HG02798 (cell line): ENCODE measurements at regions not wholly inside any gene's neighbourhood (a gene's known extent, or its start where the extent isn't known, plus 50 kb on each side); places are given as distances from the start of the nearest gene placed in this dataset.

Experiments
- ATAC-seq: cut with Tn5 transposase; IDR thresholded peaks from one replicate; pipeline ENCODE4 v1.9.1; 2021; ENCODE audit warnings: mild to moderate bottlenecking; ENCODE audit not compliant: unreplicated experiment, poor library complexity

DNA sequence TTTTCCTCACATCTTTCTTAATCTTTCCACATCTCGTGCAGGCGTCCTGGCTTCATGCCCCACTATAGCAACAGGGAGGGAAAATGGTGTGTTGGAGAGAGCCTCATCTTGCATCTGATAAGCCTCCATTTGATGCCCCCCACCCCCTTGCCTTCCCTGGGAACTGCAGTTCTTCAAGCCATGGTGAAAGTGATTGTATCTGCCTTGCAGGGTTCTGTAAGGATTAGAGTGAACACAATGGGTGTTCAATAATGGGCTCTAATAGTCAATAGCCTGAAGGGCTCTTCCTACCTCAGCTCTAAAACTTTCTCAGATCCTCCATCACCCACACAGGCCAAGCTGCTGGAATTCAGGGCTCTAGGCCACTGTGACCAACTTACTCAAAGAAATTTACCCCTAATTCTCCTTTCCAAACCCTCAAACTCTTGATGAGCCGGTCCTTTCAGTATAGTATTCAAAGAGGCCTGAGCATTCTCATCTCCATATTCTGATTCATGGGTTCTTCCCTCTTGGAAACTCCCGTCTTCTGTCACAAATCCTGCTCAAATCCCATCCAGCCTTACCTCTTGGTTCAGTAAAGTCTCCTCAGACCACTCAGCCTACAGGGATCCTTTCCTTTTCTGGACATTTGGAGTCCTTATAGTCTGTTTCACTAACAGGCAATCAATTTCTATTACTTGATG, 128.3 kb upstream of the TRIM2 start:
- ATAC-seq, result no peak

DNA sequence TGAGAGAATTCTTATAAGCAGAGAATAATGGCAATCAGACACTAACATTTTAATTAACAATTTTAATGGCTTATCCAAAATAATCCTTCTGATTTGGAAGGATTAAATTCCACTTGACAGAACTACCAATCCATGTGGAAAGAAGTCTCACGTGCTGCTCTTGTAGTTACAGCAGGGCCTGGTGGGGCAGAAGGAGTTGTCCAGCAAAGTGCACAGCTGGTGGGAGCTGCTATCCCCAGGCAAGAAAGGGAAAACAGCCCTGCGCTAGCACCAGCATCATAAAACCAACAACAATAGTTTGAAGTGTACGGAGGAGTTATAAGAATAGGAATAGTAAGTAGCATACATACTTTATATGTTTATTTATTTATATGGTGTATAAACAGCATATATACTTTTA, 127.4 kb upstream of the TRIM2 start:
- no peak for ATAC-seq

DNA sequence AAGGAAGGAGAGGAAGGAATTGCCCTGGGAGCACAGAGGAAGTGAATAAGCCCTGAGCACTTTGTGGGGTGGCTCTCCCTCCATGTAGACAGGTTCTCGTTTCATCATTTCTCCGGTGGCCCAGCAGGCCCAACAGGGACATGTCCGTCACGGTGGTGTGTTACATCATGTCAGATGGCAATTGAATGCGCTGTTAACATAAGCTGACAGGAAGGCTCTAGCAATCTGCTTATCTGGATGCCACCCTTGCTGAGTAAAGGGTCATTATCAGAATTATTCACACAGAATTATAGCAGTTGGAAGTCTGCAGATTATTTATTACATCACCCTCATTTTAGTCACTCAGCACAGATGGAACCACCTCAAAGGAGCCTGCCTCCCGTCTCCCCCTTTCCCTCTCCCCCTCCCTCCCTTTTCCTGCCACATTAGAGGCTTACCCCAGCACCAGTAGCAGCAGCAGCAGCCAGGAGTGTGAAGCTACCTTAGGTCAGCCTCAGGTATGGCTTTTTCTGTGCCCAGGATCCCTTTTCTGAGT, 124.3 kb upstream of the TRIM2 start:
- no peak for ATAC-seq

DNA sequence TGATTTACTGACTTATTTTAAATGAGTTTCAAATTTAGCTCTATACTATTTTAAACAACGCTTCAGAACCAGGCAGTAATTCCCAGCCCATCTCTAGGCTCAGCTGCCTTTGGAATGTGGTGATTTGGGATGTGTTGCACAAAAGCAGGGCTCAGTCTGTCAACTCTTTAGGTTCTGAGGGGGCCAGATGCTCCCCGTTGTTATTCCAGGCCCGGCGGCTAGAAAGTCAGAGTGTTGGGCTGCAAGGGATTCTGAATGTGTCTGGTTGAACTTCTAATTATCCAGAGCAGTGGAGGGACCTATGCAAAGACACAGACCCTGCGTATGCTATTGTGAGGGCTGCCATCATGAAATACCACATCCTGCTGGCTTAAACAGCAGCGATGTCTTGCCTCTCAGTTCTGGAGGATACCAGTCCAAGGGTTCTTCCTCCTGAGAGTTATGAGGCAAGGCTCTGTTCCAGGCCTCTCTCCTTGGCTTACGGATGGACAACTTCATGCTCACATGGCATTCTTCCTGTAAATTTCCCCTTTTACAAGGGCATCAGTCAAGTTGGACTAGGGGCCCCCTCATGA, 123.2 kb upstream of the TRIM2 start:
- ATAC-seq, result no peak

DNA sequence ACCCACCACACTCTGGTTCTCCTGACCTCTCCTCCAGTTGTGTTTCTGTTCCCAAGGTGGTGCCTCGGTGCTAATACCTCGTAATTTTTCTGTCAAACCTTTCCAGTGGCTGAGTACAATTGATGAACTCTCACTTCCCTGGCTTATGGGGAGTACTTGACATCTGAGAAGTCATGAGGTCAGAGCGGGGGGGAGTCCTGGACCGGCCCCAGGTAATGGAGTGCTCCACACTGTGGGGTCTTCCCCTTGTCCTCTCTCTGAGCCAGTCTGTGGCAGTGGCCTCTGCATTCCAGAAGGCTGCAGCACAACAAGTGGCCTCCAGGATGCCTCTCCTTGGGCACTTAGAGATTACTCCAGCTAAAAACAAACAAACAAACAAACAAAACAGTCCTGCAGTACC, 122.5 kb upstream of the TRIM2 start:
- no peak for ATAC-seq

DNA sequence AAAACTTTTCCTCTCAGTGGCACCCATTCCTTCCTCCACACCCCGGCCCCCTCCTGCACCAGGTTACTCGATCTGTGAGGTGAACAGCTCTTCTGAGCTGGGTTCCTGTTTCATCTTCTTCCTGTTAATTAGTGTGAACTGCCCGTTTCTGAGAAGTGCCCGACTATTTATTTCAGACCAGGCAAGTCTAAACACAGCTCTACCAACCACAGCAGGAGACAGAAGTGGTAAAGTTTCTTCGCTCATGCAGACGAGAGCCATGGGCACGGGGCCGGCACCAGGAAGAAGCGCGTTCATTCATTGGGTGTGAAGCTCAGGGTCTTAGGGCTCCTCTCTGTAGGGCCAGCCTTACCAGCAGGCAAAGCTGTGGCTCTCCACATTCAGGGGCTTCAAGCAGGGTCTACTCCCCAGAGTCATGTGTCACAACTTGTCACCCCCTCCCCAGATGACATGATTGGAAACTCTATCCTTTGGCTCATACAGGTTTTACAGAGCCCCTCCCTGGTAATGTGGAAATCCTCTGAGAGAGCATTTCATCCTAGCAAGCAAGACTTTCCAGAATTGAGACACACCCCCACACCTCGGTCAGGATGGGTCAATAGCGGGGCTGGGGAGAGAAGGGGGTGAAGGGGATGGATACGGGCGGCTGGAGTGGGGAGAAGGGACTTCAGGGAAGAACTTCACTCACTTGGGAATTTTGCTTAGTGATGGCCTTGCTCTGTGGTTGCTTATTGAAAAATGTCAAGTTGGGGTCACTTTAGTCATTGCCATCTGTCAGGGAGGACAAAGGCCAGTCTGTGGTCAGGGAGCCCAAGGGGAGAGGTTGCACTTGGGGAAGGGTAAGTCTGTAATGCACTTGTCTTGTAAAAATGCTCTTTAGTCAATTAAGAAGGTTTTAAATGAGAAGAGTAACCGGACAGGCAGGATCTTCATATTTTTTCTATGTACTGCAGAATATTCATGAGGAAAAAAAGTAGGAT, 121.6 kb upstream of the TRIM2 start:
- ATAC-seq, result no peak

DNA sequence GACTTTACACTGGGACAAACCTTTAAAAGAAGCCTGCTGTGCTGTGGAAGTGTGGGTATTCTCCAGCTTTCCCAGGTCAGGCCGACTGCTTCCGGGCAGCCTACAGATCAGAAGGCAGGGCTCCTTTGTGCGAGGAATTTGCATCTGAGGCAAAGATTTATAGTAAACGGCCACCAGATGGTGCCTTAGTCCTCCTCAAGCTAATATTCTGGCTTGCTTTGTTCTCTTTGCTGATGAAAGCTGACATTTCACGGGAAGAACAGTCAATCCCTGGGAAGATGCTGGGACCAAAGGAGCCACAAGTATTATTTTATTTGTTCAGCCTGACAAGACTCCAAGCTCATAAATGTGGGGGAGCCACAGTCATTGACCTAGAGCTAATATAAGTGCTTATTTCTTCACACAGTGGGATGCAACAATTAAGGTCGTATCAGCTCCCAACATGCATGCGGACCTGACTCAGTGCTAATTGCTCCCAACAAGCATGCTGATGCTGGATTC, 120.7 kb upstream of the TRIM2 start:
- peak; percentile 73 for ATAC-seq

DNA sequence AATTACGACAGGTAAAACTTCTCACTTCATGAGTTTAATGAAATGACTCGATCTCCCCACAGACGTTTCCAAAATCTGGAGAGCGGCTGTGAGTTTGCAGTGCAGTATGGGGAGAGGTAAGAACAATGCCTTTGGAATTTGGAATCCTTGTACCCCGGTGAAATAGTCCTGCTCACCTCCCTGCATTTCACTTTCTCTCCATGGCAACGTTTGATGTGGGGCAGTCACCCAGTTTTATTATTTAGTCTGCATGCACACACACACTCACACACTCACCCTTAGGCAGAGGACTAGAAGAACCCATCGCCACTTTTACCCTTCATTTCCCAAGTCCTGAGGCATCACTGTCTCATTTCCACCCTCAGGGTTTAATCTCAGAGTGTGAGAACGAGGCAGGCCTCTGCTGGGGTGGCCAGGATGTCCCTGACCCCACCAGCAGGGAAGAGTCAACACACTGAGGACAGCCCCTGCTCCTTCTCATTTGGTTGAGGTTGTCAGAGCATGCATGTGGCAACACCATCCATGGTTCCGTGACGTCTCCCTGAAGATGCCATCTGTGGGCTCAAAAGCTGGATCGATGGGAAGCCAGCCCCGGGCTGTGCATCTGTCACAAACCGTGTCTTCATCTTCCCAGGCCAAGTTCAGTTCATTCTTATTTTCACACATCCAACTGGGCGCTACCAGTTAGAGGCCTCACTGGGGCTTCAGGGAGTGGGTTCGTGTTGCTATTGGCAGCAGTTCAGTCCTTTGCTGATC, 119.8 kb upstream of the TRIM2 start:
- no peak for ATAC-seq

DNA sequence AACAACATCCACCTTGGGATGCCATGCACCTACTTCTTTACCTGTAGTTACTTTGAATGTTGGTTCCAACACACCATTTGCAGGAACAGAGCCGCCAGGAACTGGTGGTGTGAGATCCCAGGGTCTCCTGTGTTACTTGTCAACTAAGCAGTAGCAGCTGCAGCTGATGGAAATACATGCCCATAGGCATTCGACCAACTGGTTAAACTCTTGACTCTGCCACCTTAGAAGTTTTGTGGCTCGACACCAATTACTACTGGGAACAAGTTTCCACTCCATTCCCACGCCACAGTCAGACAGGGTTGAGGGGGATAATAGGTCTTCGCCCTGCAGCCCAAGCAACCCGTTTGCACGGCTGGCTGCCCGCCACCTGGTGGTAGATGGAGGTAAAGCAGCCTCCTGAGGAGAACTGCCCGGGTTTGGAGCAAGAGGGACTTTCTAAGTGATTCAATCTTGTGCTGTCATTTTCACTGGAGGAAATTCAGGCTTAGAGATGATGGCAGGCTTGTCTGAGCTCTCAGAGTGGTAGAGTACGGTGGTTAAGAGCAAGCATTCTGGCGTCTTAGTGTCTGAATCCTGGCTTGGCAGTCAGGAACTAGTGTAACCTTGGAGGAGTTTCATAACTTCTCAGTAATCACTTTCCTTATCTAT, 119.1 kb upstream of the TRIM2 start:
- ATAC-seq, result peak; percentile 70

DNA sequence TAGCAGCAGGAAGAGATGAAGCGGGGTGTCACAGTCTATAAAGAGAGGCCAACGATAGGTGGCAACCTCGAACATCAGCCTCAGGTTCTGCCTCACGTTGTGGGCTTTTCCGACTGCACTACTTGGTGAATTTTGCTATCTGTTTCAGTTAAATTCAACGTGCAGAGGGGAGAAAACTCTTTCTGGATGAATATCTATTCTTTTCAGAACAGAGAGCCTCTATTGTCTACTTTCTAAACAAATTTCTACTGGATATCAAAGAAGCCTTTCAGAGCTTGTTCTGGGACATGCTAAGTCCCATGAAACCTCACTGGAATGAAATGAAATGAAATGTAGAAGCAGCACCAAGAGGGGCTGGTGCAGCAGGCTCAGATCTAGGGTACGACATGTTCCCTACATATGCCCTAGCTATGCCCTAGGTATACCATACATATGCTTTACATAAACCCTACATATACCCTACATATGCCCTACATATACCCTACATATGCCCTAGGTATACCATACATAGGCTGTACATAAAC, 116.5 kb upstream of the TRIM2 start:
- ATAC-seq, result no peak

DNA sequence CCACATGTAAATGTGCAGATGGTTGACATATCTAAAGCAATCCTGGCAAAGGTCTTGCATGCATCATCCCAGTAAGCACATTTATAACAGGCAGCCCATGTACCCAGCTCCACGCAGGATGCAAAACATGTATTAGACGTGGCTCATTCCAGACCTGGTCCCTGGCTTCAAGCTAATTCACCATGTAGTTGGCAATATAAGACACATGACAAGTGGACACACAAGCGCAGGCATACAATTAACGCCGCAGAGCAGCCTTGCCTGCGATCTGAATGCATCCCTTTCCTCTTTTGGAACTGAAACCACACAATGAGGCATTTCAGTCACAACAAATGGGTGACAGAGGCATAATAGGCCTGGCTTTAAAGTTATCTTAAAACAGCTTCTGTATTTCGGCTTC, 114.5 kb upstream of the TRIM2 start:
- ATAC-seq, result no peak

DNA sequence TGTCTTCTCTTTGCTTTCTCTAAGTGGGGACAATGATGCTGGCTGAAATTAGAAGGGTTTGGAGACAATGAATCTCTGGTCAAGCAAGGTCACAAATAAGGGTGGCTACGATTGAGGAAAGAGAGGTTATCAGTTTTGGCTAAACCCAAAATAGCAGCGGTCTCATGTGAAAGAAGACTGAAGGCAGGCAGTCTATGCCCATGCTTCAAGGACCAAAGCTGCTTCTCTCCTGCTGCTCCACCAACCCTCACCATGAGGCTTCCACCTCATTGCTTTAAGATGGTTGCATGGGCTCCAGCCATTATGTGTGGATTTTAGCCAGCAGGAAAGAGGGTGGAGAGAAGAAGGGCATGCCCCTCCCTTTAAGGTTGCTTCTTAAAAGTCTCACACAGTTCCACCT, 114.1 kb upstream of the TRIM2 start:
- ATAC-seq, result no peak

DNA sequence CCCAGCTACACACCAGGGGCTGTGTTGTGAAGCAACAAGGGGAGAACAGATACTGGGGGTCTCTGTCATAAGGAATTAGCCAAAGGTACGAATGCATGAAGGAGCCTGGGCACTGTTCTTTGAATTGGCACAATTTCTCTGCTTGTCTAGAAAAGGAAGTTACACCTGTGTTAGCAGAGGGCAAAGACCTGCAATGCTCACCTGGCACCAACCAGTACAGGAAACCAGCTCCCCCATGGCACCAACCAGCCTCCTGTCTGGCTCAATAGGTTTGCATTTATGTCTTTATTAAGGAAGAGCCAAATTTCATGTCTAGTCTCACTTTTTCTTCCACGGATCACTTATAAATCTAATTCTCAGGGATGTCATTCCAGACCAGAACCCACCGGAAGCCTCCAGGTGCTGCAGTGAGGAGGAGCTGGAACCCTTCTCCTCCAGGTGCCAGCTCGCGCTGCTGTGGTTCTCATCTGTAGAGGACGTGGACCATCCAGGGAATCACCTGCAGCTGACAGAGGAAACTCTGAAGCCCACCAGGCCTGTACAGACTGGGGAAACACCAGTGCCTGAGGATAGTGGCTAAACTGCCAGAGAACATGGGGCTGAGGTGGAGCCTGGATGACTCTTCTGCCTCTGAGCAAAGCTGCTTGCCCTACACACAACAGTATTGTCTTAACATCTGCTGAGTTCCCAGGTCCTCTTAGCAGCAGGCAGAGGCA, 113.4 kb upstream of the TRIM2 start:
- ATAC-seq, result no peak

DNA sequence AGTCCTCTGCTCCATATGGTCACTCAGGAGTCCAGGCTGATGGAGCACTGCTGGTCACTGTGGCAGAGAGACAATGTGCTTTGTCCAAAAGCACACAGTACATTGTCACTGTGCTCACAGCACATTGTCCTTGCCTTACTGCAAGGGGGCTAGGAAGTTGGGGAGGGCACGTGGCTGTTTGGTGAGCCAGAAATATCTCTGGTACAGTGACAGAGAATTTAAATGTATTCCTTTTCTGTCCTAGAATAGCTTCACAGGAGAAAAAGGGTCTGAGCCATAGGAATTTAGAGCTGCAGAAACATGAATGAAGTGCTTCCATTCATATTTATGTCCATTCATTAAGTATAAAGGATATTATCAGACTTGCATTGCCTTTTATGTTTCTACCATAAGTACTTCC, 110.8 kb upstream of the TRIM2 start:
- ATAC-seq, result no peak

DNA sequence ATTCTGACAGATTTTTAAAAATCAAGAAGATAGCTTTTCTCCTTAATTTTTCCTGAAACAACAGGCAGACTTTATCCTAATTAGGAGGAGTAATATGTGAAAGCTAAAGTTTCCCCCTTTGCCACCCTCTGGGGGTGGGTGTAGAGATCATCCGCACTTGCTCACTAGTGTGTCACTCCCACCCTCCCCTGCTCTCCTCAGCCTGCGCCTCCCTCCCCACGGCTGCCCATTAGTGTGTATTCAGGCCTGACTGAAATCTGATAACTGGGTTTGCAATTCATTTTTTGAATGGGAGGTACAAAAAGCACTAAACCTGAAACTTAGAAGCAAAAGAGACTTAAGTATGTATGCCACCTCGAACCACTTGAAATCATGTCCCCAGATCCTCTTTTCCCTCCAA, 110.4 kb upstream of the TRIM2 start:
- no peak for ATAC-seq

DNA sequence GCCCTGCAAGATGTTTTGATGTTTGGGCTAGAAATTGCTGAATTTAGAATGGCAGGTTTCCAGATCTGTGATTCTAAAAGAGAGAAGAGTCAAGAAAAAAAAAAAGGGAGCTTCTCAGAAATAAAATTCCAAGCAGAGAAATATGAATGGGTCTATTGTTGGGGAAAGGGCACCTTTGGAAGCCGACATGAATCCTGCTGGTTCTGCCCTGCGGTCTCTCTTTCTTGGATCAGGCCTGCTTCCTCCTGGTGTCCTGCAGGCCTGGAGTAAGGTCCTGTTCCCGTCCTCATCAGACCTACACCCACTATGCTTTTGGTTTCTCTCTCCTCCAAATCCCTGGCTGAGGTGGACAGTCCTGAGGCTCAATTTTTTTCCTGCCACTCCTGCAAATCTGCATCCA, 109.8 kb upstream of the TRIM2 start:
- ATAC-seq, result no peak

DNA sequence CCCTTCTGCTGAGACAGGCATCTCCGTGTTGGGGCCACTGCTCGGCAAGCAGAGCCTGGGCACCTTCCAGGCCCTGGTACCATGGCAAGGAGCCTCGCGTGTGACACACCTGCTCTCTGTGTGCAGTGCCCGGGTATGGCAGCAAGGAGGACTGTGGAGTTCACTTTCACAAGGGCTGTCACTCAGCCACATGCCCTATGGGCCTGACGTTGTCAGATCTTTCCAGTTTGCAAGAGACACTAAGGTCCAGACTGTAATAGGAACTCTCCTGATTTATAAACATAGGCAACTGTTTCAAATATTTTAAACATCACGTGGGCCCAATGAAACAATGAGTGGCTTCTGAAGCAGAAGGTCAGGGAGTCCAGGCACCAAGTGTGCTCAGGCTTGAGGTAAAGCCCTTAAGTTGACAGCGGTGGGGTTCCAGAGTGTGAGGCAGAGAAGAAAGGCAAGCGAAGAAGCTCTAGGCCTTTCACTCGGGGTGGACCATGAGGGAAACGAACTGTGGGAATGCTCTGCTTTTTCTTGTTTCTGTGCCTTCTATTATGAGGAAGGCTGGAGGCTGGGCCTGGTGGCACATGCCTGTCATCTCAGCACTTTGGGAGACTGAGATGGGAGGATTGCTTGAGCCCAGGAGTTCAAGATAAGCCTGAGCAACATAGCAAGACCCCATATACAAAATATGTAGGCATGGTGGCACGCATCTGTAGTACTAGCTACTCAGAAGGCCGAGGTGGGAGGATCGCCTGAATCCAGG, 108.6 kb upstream of the TRIM2 start:
- no peak for ATAC-seq

DNA sequence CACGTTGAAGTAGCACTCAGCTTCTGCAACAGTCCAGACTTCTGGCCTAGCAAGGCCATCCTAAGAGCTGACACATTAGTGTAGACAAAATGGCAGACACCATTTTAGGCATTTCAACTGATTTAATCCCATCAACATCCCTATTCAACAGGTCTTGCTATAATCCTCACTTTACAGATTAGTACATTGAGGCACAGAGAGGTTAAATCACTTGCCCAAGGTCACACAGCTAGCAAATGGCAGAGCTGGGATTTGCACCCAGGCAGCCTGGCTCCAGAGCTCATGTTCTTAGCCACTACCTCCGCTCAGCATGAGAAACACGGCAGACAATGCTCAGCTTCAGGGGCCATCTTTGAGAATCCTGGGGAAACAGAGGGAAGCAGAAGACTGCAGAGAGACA, 107.9 kb upstream of the TRIM2 start:
- no peak for ATAC-seq
